ENCODE measurements at regions not wholly inside any gene's neighbourhood (a gene's known extent, or its start where the extent isn't known, plus 50 kb on each side); places are given as distances from the start of the nearest gene placed in this dataset.
"Not testable (repeated sequence)": the region's sequence is repeated elsewhere in the genome, so short reads cannot be mapped to it uniquely, and the experiment has no call there.

DNA sequence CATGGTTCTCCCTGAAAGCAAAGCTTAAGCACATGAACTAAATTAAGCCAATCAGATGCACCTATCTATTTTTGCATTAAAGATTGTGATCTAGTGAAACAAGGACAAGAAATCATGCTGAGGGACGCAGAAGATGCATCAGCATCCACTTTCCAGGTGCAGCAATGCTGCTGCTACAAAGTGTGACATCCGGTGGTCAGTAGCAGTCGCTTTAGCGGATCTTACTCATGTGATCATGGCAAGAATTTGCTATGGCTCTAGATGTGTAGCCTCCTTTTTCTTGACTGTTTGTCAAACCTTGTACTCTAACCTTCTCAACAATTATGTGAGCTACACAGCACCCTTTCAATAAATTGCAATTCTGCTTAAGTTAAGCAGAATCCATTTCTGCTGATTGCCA is 126.8 kb upstream of the SMLR1 start:
- Histone ChIP-seq H3K4me3 (replicated peaks; ENCODE audit: insufficient read depth, low read length) (no peak overlapping the region), H3K27me3 (ENCODE audit: insufficient read depth, poor library complexity, severe bottlenecking) (peaks cover 2% of the 10 kb centered on the region), H3K27ac (replicated peaks) (no peak overlapping the region)
- no peak for DNase-seq (ENCODE audit: low read depth in 1 of 2, low spot score in 1 of 2)
- no peak for TF ChIP-seq SPI1 (IDR thresholded peaks at IDR 0.05; ENCODE audit: borderline replicate concordance, low read depth)
- TF ChIP-seq, protein P1, sequence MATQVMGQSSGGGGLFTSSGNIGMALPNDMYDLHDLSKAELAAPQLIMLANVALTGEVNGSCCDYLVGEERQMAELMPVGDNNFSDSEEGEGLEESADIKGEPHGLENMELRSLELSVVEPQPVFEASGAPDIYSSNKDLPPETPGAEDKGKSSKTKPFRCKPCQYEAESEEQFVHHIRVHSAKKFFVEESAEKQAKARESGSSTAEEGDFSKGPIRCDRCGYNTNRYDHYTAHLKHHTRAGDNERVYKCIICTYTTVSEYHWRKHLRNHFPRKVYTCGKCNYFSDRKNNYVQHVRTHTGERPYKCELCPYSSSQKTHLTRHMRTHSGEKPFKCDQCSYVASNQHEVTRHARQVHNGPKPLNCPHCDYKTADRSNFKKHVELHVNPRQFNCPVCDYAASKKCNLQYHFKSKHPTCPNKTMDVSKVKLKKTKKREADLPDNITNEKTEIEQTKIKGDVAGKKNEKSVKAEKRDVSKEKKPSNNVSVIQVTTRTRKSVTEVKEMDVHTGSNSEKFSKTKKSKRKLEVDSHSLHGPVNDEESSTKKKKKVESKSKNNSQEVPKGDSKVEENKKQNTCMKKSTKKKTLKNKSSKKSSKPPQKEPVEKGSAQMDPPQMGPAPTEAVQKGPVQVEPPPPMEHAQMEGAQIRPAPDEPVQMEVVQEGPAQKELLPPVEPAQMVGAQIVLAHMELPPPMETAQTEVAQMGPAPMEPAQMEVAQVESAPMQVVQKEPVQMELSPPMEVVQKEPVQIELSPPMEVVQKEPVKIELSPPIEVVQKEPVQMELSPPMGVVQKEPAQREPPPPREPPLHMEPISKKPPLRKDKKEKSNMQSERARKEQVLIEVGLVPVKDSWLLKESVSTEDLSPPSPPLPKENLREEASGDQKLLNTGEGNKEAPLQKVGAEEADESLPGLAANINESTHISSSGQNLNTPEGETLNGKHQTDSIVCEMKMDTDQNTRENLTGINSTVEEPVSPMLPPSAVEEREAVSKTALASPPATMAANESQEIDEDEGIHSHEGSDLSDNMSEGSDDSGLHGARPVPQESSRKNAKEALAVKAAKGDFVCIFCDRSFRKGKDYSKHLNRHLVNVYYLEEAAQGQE (IDR thresholded peaks at IDR 0.05; ENCODE audit: insufficient replicate concordance, low read depth) = no peak
- TF ChIP-seq POLR2AphosphoS5 (IDR thresholded peaks at IDR 0.05; ENCODE audit: low read depth) = no peak
- TF ChIP-seq, protein P2, sequence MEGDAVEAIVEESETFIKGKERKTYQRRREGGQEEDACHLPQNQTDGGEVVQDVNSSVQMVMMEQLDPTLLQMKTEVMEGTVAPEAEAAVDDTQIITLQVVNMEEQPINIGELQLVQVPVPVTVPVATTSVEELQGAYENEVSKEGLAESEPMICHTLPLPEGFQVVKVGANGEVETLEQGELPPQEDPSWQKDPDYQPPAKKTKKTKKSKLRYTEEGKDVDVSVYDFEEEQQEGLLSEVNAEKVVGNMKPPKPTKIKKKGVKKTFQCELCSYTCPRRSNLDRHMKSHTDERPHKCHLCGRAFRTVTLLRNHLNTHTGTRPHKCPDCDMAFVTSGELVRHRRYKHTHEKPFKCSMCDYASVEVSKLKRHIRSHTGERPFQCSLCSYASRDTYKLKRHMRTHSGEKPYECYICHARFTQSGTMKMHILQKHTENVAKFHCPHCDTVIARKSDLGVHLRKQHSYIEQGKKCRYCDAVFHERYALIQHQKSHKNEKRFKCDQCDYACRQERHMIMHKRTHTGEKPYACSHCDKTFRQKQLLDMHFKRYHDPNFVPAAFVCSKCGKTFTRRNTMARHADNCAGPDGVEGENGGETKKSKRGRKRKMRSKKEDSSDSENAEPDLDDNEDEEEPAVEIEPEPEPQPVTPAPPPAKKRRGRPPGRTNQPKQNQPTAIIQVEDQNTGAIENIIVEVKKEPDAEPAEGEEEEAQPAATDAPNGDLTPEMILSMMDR (IDR thresholded peaks at IDR 0.05; ENCODE audit: insufficient read depth, low read length) = no peak
- TF ChIP-seq GABPA (IDR thresholded peaks at IDR 0.05; ENCODE audit: low read depth) = no peak

DNA sequence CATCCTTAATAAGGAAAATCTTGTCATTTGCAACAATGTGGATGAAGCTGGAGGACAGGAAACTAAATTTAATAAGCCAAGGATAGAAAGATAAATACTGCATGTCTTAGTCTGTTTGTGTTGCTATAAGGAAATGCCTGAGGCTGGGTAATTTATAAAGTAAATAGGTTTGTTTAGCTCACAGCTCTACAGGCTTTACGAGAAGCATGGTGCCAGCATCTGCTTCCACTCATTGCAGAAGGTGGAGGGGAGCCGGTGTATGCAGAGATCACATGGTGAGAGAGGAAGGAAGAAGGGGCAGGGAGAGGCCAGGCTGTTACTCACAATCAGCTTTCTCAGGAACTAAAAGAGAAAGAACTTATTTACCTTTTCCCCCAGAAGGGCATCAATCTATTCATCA is 118.9 kb upstream of the SMLR1 start:
- no peak overlapping the region for H3K4me3 ChIP-seq (replicated peaks; ENCODE audit: insufficient read depth, low read length)
- DNase-seq (ENCODE audit: low read depth in 1 of 2, low spot score in 1 of 2) = no peak
- H3K27ac ChIP-seq (replicated peaks) = no peak overlapping the region
- TF ChIP-seq POLR2AphosphoS5 (IDR thresholded peaks at IDR 0.05; ENCODE audit: low read depth) = no peak
- no peak for TF ChIP-seq GABPA (IDR thresholded peaks at IDR 0.05; ENCODE audit: low read depth)
- TF ChIP-seq, protein P2 (IDR thresholded peaks at IDR 0.05; ENCODE audit: insufficient read depth, low read length) = no peak
- no peak for TF ChIP-seq SPI1 (IDR thresholded peaks at IDR 0.05; ENCODE audit: borderline replicate concordance, low read depth)
- TF ChIP-seq, protein P1 (IDR thresholded peaks at IDR 0.05; ENCODE audit: insufficient replicate concordance, low read depth) = no peak
- H3K27me3 ChIP-seq (ENCODE audit: insufficient read depth, poor library complexity, severe bottlenecking) = no peaks in the 10 kb centered on the region

DNA sequence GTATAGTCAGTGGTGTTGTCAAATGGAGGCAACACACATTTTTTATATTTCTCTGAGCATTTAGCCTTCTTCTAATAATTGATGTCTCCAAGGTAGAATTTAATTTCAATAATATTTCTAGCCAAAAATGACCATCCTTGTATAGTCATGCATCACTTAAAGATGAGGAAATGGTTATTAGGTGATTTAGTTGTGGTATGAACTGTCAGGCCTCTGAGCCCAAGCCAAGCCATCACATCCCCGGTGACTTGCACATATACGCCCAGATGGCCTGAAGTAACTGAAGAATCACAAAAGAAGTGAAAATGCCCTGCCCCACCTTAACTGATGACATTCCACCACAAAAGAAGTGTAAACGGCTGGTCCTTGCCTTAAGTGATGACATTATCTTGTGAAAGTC is 115.6 kb upstream of the SMLR1 start:
- H3K4me3 ChIP-seq (replicated peaks; ENCODE audit: insufficient read depth, low read length); H3K27ac ChIP-seq (replicated peaks); H3K27me3 ChIP-seq (ENCODE audit: insufficient read depth, poor library complexity, severe bottlenecking); DNase-seq (ENCODE audit: low read depth in 1 of 2, low spot score in 1 of 2): not testable (repeated sequence)

DNA sequence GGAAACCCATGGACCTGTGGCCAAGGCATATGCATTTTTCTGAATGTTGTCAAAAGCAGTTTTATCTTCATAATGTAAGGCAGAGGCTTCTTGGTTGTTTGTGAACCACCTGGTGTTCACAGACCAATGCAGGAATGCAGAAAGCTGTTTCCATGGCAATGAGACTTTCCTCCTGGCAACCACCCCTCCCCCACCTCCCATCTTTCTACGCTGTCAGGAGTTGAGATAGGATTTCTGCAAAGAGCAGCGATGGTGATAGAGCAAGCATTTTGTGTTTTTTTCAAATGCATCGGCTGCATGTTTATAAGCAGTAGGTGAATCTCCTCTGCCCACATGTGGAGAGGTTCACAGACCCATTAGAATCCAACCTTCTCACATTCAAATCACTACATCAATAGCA is 114.1 kb upstream of the SMLR1 start:
- H3K27me3 ChIP-seq (ENCODE audit: insufficient read depth, poor library complexity, severe bottlenecking) = no peaks in the 10 kb centered on the region
- no peak for DNase-seq (ENCODE audit: low read depth in 1 of 2, low spot score in 1 of 2)
- no peak overlapping the region for H3K27ac ChIP-seq (replicated peaks)
- TF ChIP-seq GABPA (IDR thresholded peaks at IDR 0.05; ENCODE audit: low read depth) (no peak), POLR2AphosphoS5 (IDR thresholded peaks at IDR 0.05; ENCODE audit: low read depth) (no peak), SPI1 (IDR thresholded peaks at IDR 0.05; ENCODE audit: borderline replicate concordance, low read depth) (no peak)
- TF ChIP-seq, protein P2 (IDR thresholded peaks at IDR 0.05; ENCODE audit: insufficient read depth, low read length) = no peak
- TF ChIP-seq, protein P1 (IDR thresholded peaks at IDR 0.05; ENCODE audit: insufficient replicate concordance, low read depth) = no peak
- H3K4me3 ChIP-seq (replicated peaks; ENCODE audit: insufficient read depth, low read length) = no peak overlapping the region
